NCI-H1436 treated with DMSO at 0.1 percent for 48 hours (cell line): ENCODE measurements at regions not wholly inside any gene's neighbourhood (a gene's known extent, or its start where the extent isn't known, plus 50 kb on each side); places are given as distances from the start of the nearest gene placed in this dataset.
"Not testable (repeated sequence)": the region's sequence is repeated elsewhere in the genome, so short reads cannot be mapped to it uniquely, and the experiment has no call there.

ENCODE experiments used
- DNase-seq: peaks from one replicate; lab custom pipeline; 2025; lab: John Stamatoyannopoulos, UW

GRCh38 chr2:7530001-7530400, 612.8 kb downstream of the RNF144A start:
- DNase-seq: no peak

GRCh38 chr2:7539077-7539476, 621.9 kb downstream of the RNF144A start:
- no peak for DNase-seq

GRCh38 chr2:7539760-7540159, 622.5 kb downstream of the RNF144A start:
- no peak for DNase-seq

GRCh38 chr2:7552825-7553570, 635.8 kb downstream of the RNF144A start:
- DNase-seq: no peak

GRCh38 chr2:7555260-7555659, 638.0 kb downstream of the RNF144A start:
- DNase-seq: no peak

GRCh38 chr2:7557376-7557775, 640.2 kb downstream of the RNF144A start:
- DNase-seq: no peak

GRCh38 chr2:7559791-7560190, 642.6 kb downstream of the RNF144A start:
- no peak for DNase-seq

- DNase-seq: no peak
Observed at GRCh38 chr2:7566382-7566881, 649.2 kb downstream of the RNF144A start.

- DNase-seq: not testable (repeated sequence)
Observed at GRCh38 chr2:7567116-7567515, 649.9 kb downstream of the RNF144A start.

GRCh38 chr2:7567646-7568045, 650.4 kb downstream of the RNF144A start:
- no peak for DNase-seq

- DNase-seq: no peak
Observed at GRCh38 chr2:7570247-7570646, 653.0 kb downstream of the RNF144A start.

GRCh38 chr2:7571701-7572100, 654.5 kb downstream of the RNF144A start:
- no peak for DNase-seq

- DNase-seq: no peak
Observed at GRCh38 chr2:7572450-7572849, 655.2 kb downstream of the RNF144A start.

- DNase-seq: no peak
Observed at GRCh38 chr2:7573166-7573825, 656.1 kb downstream of the RNF144A start.

- DNase-seq: no peak
Observed at GRCh38 chr2:7574385-7574784, 657.2 kb downstream of the RNF144A start.

- no peak for DNase-seq
Observed at GRCh38 chr2:7577769-7578168, 660.6 kb downstream of the RNF144A start.

- DNase-seq: no peak
Observed at GRCh38 chr2:7584017-7584416, 666.8 kb downstream of the RNF144A start.

GRCh38 chr2:7586898-7587297, 669.7 kb downstream of the RNF144A start:
- DNase-seq: no peak

- DNase-seq: no peak
Observed at GRCh38 chr2:7588295-7588694, 671.1 kb downstream of the RNF144A start.

- DNase-seq: no peak
Observed at GRCh38 chr2:7592618-7593140, 675.5 kb downstream of the RNF144A start.

- no peak for DNase-seq
Observed at GRCh38 chr2:7593360-7593759, 676.1 kb downstream of the RNF144A start.

- DNase-seq: no peak
Observed at GRCh38 chr2:7594211-7594610, 677.0 kb downstream of the RNF144A start.

- DNase-seq: no peak
Observed at GRCh38 chr2:7595206-7595605, 678.0 kb downstream of the RNF144A start.
